GM12872 (cell line): ENCODE measurements at regions not wholly inside any gene's neighbourhood (a gene's known extent, or its start where the extent isn't known, plus 50 kb on each side); places are given as distances from the start of the nearest gene placed in this dataset.

Source experiments
- CTCF ChIP-seq: IDR thresholded peaks from 3 replicates; pipeline ENCODE4 v1.5.1; 2011; ENCODE audit warnings: low read depth, mild to moderate bottlenecking, low read length, moderate library complexity; ENCODE audit not compliant: insufficient read depth

GRCh38 chr18:34094148-34094547, 130.6 kb downstream of the NOL4 start:
- no peak for TF ChIP-seq CTCF

GRCh38 chr18:34092796-34093195, 131.9 kb downstream of the NOL4 start:
- no peak for TF ChIP-seq CTCF

GRCh38 chr18:34086370-34086769, 138.3 kb downstream of the NOL4 start:
- TF ChIP-seq CTCF: no peak

- TF ChIP-seq CTCF: no peak
Measured at GRCh38 chr18:34085140-34085739, 139.5 kb downstream of the NOL4 start.

GRCh38 chr18:34084635-34085034, 140.1 kb downstream of the NOL4 start:
- no peak for TF ChIP-seq CTCF

GRCh38 chr18:34083910-34084535, 140.7 kb downstream of the NOL4 start:
- TF ChIP-seq CTCF: no peak

GRCh38 chr18:34077599-34077998, 147.1 kb downstream of the NOL4 start:
- TF ChIP-seq CTCF: no peak
